ENCODE measurements at regions not wholly inside any gene's neighbourhood (a gene's known extent, or its start where the extent isn't known, plus 50 kb on each side); places are given as distances from the start of the nearest gene placed in this dataset.
"Not testable (repeated sequence)": the region's sequence is repeated elsewhere in the genome, so short reads cannot be mapped to it uniquely, and the experiment has no call there.

DNA sequence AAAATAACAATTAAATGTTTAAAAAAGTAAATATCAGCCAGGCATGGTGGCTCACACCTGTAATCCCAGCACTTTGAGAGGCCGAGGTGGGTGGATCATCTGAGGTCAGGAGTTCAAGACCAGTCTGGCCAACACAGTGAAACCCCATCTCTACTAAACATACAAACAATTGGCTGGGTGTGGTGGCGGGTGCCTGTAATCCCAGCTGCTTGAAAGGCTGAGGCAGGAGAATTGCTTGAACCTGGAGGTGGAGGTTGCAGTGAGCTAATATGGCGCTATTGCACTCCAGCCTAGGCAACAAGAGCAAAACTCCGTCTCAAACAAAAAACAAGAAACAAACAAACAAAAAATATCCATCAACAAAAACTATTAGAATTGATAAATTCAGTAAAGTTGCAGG lies 77.5 kb downstream of the SNX5 start:
- DNase-seq; ATAC-seq; intact Hi-C loops (cut with micrococcal nuclease): not testable (repeated sequence)

GRCh38 chr20:17890330-17890729 lies 78.3 kb downstream of the SNX5 start:
- intact Hi-C loops (cut with micrococcal nuclease): no loop called here
- no peak for ATAC-seq
- no peak for DNase-seq

DNA sequence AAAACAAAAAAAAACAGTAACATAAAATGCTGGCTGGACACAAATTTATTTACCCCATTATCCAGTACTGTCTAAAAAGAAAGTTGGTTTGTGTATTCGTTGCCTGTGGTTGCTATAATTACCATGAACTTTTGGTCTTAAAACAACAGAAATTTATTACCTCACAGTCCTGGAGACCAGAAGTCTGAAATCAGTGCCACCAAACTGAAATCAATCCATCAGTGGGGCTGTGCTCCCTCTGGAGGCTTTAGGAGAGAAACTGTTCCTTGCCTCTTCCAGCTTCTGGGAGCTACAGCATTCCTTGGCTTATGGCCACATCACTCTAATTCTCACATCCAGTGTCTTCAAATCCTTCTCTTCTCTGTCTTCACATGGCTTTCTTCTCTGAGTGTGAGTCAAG lies 79.4 kb downstream of the SNX5 start:
- intact Hi-C loops (cut with micrococcal nuclease): no loop called here
- no peak for DNase-seq
- no peak for ATAC-seq

DNA sequence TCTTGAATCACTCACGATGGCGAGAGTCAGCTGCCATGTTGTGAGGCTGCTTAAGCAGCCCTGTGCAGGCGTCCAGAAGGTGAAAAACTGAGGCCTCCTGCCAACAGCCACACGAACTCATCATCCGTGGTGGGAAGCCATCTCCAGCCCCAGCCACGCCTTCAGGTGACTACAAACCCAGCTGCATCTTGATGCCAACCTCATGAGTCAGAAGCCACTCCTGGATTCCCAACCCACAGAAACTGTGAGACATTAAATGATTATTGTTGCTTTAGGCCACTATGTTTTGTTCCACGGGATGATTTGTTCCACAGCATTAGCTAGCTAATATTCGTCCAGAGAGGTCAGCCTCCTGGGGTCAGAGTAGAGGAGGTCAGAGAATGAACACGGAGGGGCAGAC lies 80.5 kb downstream of the SNX5 start:
- intact Hi-C loops (cut with micrococcal nuclease): no loop called here
- ATAC-seq (no peak), DNase-seq (no peak)

- DNase-seq: no peak
- intact Hi-C loops (cut with micrococcal nuclease): no loop called here
- no peak for ATAC-seq
Observed at GRCh38 chr20:17887331-17888030, 81.1 kb downstream of the SNX5 start.

- ATAC-seq (peak; percentile 75), DNase-seq (no peak)
- intact Hi-C loops (cut with micrococcal nuclease): no loop called here
Observed at GRCh38 chr20:17885544-17885943, 83.0 kb downstream of the SNX5 start.

GRCh38 chr20:17885076-17885475 lies 83.5 kb downstream of the SNX5 start:
- no peak for DNase-seq
- intact Hi-C loops (cut with micrococcal nuclease): no loop called here

GRCh38 chr20:17884307-17885003 lies 84.1 kb downstream of the SNX5 start:
- no peak for ATAC-seq
- DNase-seq: no peak
- intact Hi-C loops (cut with micrococcal nuclease): no loop called here

More at GRCh38 chr20:17885076-17885475, 83.5 kb downstream of the SNX5 start:
- no peak for ATAC-seq

- DNase-seq (no peak), ATAC-seq (no peak)
- intact Hi-C loops (cut with micrococcal nuclease): no loop called here
Observed at GRCh38 chr20:17883592-17884306, 84.8 kb downstream of the SNX5 start.

- no peak for DNase-seq
- intact Hi-C loops (cut with micrococcal nuclease): no loop called here
- ATAC-seq: no peak
Observed at GRCh38 chr20:17882834-17883591, 85.6 kb downstream of the SNX5 start.

DNA sequence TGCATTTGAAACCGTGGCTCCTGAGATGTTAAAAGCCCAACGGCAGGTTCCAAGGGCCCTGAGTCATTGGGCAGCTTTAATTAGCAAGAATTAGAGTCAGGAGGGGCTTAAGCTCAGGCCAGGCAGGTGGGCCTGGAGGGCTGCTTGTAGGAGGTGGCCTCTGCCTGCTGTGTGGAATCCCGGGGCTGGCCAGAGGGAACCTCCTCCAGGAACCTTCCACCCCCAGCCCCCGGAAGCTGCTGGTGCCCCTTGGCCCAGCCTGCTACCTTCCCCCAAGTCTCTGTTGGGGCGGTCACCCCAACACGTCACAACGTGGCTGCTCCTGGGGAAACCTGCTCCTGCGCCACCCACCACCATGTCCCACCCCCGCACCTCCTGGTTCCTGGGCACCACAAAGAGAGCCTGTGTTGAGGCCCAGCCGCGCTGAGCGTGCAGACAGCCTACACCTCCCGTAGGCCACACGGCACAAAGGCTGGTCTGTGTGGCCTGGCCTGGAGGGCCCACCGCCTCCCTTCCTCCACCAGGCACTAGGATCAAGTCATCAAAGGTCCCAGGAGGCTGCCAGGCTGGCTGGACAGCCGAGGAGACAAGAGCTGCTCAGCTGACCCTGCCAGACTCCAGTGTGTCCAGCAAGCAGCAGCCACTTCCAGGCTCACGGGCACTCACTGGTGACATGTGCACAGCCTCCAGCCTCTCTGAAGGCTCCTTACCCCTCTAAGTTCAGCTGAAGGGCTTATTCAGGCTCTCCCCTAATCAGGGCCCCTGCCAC lies 86.3 kb downstream of the SNX5 start:
- ATAC-seq: no peak
- no peak for DNase-seq
- intact Hi-C loops (cut with micrococcal nuclease): no loop called here

- no peak for DNase-seq
- ATAC-seq: no peak
- intact Hi-C loops (cut with micrococcal nuclease): no loop called here
Observed at GRCh38 chr20:17881741-17882064, 86.9 kb downstream of the SNX5 start.

DNA sequence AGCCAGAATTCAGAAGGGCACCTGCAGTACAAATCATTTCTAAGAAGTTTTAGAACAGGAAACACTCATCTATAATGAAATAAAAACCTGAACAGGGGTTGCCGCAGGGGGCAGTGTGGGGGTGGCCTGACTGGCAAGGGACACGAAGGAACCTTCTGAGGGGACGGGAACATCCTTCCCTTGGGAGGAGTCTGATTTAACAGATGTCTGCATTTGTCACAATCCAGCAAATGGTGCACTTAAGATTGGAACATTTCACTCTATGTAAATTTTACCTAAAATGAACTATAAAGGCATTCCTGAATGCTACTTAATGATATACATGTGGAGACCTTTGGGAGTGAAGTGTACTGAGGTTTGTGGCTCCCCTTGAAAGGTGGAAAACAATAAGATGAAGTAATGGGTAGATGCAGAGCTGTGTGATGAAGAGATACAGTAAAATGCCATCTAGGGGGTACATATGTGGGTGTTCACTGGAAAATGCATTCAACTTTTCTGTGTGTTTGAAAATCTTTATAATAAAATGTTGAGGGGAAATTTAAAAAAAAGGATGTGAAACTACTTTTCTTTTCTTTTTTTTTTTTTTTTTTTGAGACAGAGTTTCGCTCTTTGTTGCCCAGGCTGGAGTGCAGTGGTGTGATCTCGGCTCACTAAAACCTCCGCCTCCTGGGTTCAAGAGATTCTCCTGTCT lies 89.5 kb downstream of the SNX5 start:
- DNase-seq (no peak), ATAC-seq (no peak)
- intact Hi-C loops (cut with micrococcal nuclease): no loop called here

GRCh38 chr20:17878069-17878911 lies 90.3 kb downstream of the SNX5 start:
- intact Hi-C loops (cut with micrococcal nuclease): no loop called here
- no peak for ATAC-seq
- no peak for DNase-seq

- DNase-seq: no peak
- intact Hi-C loops (cut with micrococcal nuclease): no loop called here
- no peak for ATAC-seq
Observed at GRCh38 chr20:17875981-17876385, 92.6 kb downstream of the SNX5 start.

DNA sequence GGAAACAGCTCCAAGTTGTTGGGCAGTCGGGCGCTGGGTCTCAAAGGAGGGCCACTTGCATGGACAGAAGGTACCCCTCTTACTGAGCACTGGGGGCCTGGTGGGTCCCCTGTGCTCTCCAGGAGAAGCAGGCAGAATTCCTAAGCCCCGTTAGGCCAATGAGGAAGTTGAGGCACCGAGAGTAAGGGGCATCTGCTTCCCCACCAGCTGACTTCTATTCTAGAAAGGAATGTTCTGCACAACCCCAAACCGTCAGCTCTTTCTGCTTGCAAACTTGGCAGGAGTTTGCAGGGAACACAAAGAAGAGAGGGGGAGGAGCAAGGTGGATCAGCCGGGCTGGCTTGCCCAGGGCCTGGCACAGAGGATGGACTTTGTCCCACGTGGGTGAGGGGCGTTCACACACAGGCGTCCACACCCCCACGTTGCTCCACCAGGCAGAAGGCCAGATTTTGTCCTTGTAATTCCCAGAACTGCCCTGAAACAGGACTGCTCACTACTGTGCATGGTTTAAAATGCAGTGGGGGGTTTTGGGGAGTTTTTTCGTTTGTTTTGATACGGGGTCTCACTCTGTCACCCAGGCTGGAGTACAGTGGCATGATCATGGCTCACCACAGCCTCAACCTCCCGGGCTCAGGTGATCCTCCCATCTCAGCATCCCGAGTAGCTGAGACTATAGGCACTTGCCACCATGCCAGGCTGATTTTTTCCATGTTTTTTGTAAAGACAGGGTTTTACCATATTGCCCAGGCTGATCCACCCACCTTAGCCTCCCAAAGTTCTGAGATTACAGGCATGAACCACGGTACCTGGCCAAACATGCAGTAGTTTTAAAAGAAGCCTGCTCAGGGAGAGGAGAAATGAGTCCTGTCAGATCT lies 93.3 kb downstream of the SNX5 start:
- intact Hi-C loops (cut with micrococcal nuclease): no loop called here
- DNase-seq (peak; percentile 66), ATAC-seq (peak; percentile 62)
